HL-60 (cell line): ENCODE measurements at regions not wholly inside any gene's neighbourhood (a gene's known extent, or its start where the extent isn't known, plus 50 kb on each side); places are given as distances from the start of the nearest gene placed in this dataset.

Experiments used
- DNase-seq, 2 experiments: peaks; one replicate each; pipeline ENCODE4 v3.0.0-alpha.2; 2010 to 2020; ENCODE audit warnings: low read depth in 1 of 2, low spot score in 1 of 2
- H3K27ac ChIP-seq: fragments of 250-450 bp; sonication (Bioruptor Pico); replicated peaks from 2 replicates; pipeline ENCODE4 v1.5.1; 2020; ENCODE audit warnings: mild to moderate bottlenecking, moderate library complexity
- H3K27me3 ChIP-seq: fragments of 250-450 bp; sonication (Bioruptor Pico); 2 replicates; pipeline ENCODE4 v1.5.1; 2021; ENCODE audit warnings: mild to moderate bottlenecking, moderate library complexity; ENCODE audit not compliant: insufficient read depth, poor library complexity, severe bottlenecking
- H3K4me3 ChIP-seq: replicated peaks from 2 replicates; pipeline ENCODE4 v1.5.1; 2011; ENCODE audit warnings: mild to moderate bottlenecking, control low read depth, low read length; ENCODE audit not compliant: insufficient read depth
- CTCF ChIP-seq: IDR thresholded peaks from one replicate; pipeline ENCODE4 v1.5.1; 2011; ENCODE audit warnings: low read length, control low read depth, inconsistent platforms; ENCODE audit not compliant: insufficient read depth
- GABPA ChIP-seq: IDR thresholded peaks from 2 replicates; pipeline ENCODE4 v1.6.1; 2012; ENCODE audit warnings: low read depth
- POLR2AphosphoS5 ChIP-seq: IDR thresholded peaks from 2 replicates; pipeline ENCODE4 v1.6.1; 2012; ENCODE audit warnings: low read depth
- REST ChIP-seq: IDR thresholded peaks from 2 replicates; pipeline ENCODE4 v1.6.1; 2012; ENCODE audit warnings: low read depth; ENCODE audit not compliant: insufficient replicate concordance
- SPI1 ChIP-seq: IDR thresholded peaks from 2 replicates; pipeline ENCODE4 v1.6.1; 2012; ENCODE audit warnings: low read depth, mild to moderate bottlenecking, borderline replicate concordance

- Histone ChIP-seq H3K4me3 (no peak overlapping the region), H3K27me3 (no peaks in the 10 kb centered on the region), H3K27ac (no peak overlapping the region)
- TF ChIP-seq CTCF (no peak), SPI1 (no peak), REST (no peak), POLR2AphosphoS5 (no peak), GABPA (no peak)
- DNase-seq = no peak
Measured at GRCh38 chr12:77402716-77403115, 337.3 kb upstream of the E2F7 start.

- no peaks in the 10 kb centered on the region for H3K27me3 ChIP-seq
- no peak overlapping the region for H3K4me3 ChIP-seq
- no peak for DNase-seq
- H3K27ac ChIP-seq = no peak overlapping the region
- no peak for TF ChIP-seq POLR2AphosphoS5
- no peak for TF ChIP-seq GABPA
- TF ChIP-seq SPI1 = no peak
- no peak for TF ChIP-seq REST
- TF ChIP-seq CTCF = no peak
Measured at GRCh38 chr12:77401770-77402081, 336.4 kb upstream of the E2F7 start.

- no peak for TF ChIP-seq GABPA
- no peak for TF ChIP-seq SPI1
- no peak for TF ChIP-seq REST
- TF ChIP-seq CTCF = no peak
- TF ChIP-seq POLR2AphosphoS5 = no peak
- no peak for DNase-seq
- Histone ChIP-seq H3K27me3 (no peaks in the 10 kb centered on the region), H3K27ac (no peak overlapping the region), H3K4me3 (no peak overlapping the region)
Measured at GRCh38 chr12:77401064-77401769, 335.8 kb upstream of the E2F7 start.
